Fibroblast of pulmonary artery (primary cell): ENCODE measurements at regions not wholly inside any gene's neighbourhood (a gene's known extent, or its start where the extent isn't known, plus 50 kb on each side); places are given as distances from the start of the nearest gene placed in this dataset.
"Not testable (repeated sequence)": the region's sequence is repeated elsewhere in the genome, so short reads cannot be mapped to it uniquely, and the experiment has no call there.

Source experiments
- DNase-seq: peaks from one replicate; pipeline ENCODE4 v3.0.0-alpha.2; 2010; ENCODE audit warnings: low read depth
- H3K4me3 ChIP-seq: replicated peaks from 2 replicates; pipeline ENCODE4 v1.5.1; 2011; ENCODE audit warnings: low read depth, mild to moderate bottlenecking, control low read depth, low read length, moderate library complexity
- CTCF ChIP-seq: IDR thresholded peaks from 2 replicates; pipeline ENCODE4 v1.5.1; 2011; ENCODE audit warnings: mild to moderate bottlenecking, control low read depth, low read length, inconsistent platforms; ENCODE audit errors: missing control alignments

DNA sequence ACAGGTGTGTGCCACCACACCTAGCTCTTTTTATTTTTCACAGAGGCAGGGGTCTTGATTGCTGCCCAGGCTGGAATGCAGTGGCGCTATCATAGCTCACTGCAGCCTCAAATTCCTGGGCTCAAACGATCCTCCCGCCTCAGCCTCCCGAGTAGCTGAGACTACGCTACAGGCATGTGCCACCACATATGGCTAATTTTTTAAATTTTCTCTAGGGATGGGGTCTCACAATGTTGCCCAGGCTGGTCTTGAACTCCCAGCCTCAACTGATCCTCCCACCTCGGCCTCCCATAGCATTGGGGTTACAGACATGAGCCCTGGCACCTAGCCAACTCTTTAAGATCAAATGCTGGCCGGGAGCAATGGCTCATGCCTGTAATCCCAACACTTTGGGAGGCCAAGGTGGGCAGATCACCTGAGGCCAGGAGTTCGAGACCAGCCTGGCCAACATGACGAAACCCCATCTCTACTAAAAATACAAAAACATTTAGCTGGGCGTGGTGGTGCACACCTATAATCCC lies 50.6 kb upstream of the MYL10 start:
- H3K4me3 ChIP-seq, DNase-seq: not testable (repeated sequence)

DNA sequence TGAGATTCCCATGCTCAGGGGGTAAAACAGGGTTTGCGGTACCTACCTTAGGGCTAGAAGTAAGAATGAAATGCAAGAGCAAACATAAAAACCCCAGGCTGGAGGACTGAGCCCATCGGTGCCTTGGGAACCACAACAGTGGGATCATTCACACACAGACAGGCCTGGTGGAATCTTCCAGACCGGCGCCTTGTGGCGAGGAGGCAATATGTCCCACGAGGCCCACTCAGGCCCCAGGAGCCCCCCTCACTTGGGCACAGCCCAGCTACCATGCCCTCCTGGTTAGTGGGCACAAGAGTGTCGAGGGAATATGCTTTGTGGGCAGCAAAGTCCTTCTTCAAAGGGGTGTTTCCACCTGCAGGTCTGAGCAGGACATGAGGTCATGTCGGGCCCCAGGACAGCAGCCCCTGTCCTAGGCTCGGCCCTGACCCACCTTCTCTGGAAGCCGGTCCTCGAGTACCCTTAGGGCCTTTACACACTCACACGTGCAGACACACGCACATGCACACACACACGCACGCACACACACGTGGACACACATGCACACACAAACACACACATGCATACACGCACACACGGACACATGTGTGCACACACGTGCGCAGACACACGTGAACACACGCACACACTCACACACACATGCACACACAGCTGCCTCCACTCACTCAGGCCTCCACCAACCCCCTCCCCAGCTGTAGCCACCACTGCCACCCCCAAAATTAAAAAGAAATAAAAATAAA lies 51.5 kb upstream of the MYL10 start:
- no peak for DNase-seq
- TF ChIP-seq CTCF, result no peak
- H3K4me3 ChIP-seq, result no peak overlapping the region

- DNase-seq, result peak; percentile 71
- H3K4me3 ChIP-seq, result no peak overlapping the region
- no peak for TF ChIP-seq CTCF
Observed at GRCh38 chr7:101681170-101682007, 52.3 kb upstream of the MYL10 start.

GRCh38 chr7:101684983-101685330 lies 55.9 kb upstream of the MYL10 start:
- H3K4me3 ChIP-seq, result no peak overlapping the region
- TF ChIP-seq CTCF, result no peak
- DNase-seq, result no peak

- H3K4me3 ChIP-seq, result no peak overlapping the region
- no peak for TF ChIP-seq CTCF
- no peak for DNase-seq
Observed at GRCh38 chr7:101686030-101686429, 56.9 kb upstream of the MYL10 start.

DNA sequence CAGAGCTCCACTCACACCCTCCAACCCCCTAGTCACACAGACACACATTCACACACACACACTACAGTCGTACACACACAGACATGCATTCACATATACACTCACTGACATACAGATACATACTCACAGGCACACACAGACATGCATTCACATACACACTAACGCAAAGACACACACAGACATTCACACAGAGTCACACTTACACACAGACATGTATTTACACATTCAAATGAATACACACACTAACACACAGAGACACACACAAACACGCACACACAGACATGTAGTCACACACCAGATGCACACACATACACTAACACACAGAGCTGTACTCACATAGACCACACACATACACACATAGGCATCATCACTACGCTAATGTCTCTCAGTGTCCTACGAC lies 58.0 kb upstream of the MYL10 start:
- H3K4me3 ChIP-seq, result no peak overlapping the region
- no peak for DNase-seq
- no peak for TF ChIP-seq CTCF

GRCh38 chr7:101687791-101688182 lies 58.7 kb upstream of the MYL10 start:
- no peak for DNase-seq
- H3K4me3 ChIP-seq, result no peak overlapping the region
- no peak for TF ChIP-seq CTCF
